T-helper 2 cell treated with Interferon-gamma antibody and Interleukin-4, amounts not matched to agents 5 μg/mL and 100 μg/mL, for 36 hours (primary cell): ENCODE measurements at regions not wholly inside any gene's neighbourhood (a gene's known extent, or its start where the extent isn't known, plus 50 kb on each side); places are given as distances from the start of the nearest gene placed in this dataset.

ENCODE experiments used
- DNase-seq: peaks from one replicate; pipeline ENCODE4 v3.0.0; 2021; ENCODE audit warnings: low spot score
- H3K27ac Mint-ChIP-seq: one replicate; pipeline ENCODE4 v1.8.0; 2021; ENCODE audit warnings: mild to moderate bottlenecking, mixed read lengths
- H3K27me3 Mint-ChIP-seq: one replicate; pipeline ENCODE4 v1.8.0; 2021; ENCODE audit warnings: low read depth, mixed read lengths
- H3K36me3 Mint-ChIP-seq: one replicate; pipeline ENCODE4 v1.8.0; 2021; ENCODE audit warnings: low read depth, mixed read lengths
- H3K4me1 Mint-ChIP-seq: one replicate; pipeline ENCODE4 v1.8.0; 2021; ENCODE audit warnings: low read depth, mixed read lengths
- H3K4me3 Mint-ChIP-seq: one replicate; pipeline ENCODE4 v1.8.0; 2022; ENCODE audit warnings: mild to moderate bottlenecking, moderate library complexity, mixed read lengths
- H3K9me3 Mint-ChIP-seq: one replicate; pipeline ENCODE4 v1.8.0; 2021; ENCODE audit warnings: mixed read lengths

DNA sequence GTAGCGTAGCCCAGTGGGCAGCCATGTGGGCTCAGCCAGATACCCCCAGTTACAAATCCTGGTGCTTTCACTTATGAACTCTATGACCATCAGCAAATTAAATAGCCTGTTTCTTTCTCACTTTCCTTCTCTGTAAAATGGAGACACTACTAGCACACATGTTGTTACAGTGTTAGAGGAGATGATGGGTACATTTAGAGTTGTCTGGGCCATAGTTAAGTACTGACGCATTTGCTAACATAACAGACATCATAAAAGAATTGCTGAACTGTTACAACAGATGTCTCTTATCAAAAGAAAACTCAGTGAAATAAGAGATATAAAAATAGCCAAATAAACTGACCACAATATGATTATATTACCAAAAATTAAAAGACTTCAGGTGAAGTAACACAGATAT, 69.9 kb upstream of the DOK5 start:
- no peaks in the 10 kb centered on the region for H3K27me3 Mint-ChIP-seq
- H3K4me3 Mint-ChIP-seq = no peak overlapping the region

DNA sequence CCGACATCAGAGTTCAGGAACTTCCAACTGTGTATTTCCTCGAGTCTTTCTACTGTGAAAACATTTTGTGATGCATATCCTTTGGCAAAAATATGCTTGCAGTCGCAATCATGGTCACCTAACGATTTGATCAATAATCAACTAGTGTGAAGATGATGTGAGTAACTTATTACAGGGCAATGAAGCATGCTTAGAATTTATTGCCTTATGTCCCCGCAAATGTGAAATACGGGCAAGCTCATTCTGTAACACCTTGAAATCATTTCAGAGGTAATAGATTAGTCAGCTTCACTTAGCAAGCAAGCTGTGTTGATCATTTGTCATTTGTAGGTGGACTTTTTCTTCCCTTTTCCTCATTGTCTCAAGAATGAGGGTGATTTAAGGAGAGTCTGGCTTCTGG, 67.9 kb upstream of the DOK5 start:
- Mint-ChIP-seq H3K36me3 (no peaks in the 10 kb centered on the region), H3K27me3 (no peaks in the 10 kb centered on the region), H3K27ac (no peak overlapping the region), H3K4me1 (no peaks in the 10 kb centered on the region), H3K9me3 (no peaks in the 10 kb centered on the region), H3K4me3 (no peak overlapping the region)
- DNase-seq = no peak

More for the DNA sequence above, 69.9 kb upstream of the DOK5 start:
- Mint-ChIP-seq H3K36me3 (no peaks in the 10 kb centered on the region), H3K9me3 (no peaks in the 10 kb centered on the region), H3K27ac (no peak overlapping the region), H3K4me1 (no peaks in the 10 kb centered on the region)
- no peak for DNase-seq

DNA sequence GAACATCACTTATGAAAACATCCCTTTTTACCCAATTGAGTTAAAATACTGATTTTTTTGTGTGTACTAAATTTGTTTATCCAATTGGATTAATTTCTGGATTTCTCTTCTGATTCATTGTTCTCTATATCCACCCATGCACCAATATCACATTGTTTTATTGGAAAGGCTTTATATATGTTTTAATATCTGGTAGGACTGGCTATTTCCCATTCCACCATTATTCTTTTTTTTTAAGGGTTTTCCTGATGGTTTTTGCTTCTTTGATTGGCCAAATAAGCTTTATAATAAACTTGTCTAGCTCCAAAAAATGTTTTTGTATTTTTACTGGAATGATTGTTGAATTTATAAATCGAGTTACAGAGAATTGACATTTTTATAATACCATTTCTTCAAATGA, 59.4 kb upstream of the DOK5 start:
- DNase-seq = no peak
- Mint-ChIP-seq H3K36me3 (no peaks in the 10 kb centered on the region), H3K4me1 (no peaks in the 10 kb centered on the region), H3K27ac (no peak overlapping the region), H3K27me3 (no peaks in the 10 kb centered on the region), H3K9me3 (no peaks in the 10 kb centered on the region), H3K4me3 (no peak overlapping the region)

DNA sequence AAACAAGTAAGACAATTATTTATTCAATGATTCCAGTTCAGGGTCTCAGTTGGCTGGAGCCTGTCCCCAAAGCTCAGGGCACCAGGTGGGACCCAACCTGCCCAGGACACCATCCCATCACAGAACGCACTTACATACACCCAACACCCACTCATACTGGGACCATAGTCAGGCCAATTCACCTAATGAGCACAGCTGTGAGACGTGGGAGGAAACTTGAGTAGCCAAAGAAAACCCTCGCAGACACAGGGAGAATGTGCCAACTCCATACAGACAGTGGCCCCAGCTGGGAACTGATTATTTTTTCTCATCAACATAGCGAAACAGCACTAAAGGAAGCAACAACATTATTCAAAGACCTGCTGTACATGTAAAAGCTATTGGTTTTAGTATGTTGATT, 58.6 kb upstream of the DOK5 start:
- Mint-ChIP-seq H3K27ac (no peak overlapping the region), H3K4me1 (no peaks in the 10 kb centered on the region), H3K4me3 (no peak overlapping the region), H3K9me3 (no peaks in the 10 kb centered on the region), H3K36me3 (no peaks in the 10 kb centered on the region), H3K27me3 (no peaks in the 10 kb centered on the region)
- no peak for DNase-seq

DNA sequence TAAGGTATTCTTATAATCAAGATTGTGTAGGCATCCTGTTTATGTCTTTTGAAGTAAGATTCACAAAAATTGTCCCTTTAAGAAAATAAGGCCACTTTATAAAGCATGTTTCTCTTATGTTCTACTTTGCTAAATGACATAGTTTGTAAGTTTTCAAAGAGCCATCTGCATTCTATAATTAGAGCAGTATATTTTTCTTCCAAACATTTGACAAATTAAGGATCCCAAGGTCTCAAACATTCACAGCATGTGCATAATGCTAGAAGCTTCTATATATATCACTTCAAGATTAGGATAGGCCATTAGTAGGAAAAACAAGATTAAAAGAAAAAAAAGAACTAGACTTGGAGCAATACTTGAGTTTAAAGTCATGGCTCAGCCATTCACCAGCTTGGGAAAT, 55.9 kb upstream of the DOK5 start:
- no peak for DNase-seq
- no peaks in the 10 kb centered on the region for H3K36me3 Mint-ChIP-seq
- no peak overlapping the region for H3K4me3 Mint-ChIP-seq
- no peaks in the 10 kb centered on the region for H3K4me1 Mint-ChIP-seq
- peaks cover 9% of the 10 kb centered on the region for H3K9me3 Mint-ChIP-seq
- no peak overlapping the region for H3K27ac Mint-ChIP-seq
- no peaks in the 10 kb centered on the region for H3K27me3 Mint-ChIP-seq
